IMR-90 (cell line): ENCODE measurements at regions not wholly inside any gene's neighbourhood (a gene's known extent, or its start where the extent isn't known, plus 50 kb on each side); places are given as distances from the start of the nearest gene placed in this dataset.

ENCODE experiments used
- ATAC-seq: fragments of 200-7000 bp; cut with Tn5 transposase; 2 replicates; pipeline ENCODE4 v1.9.1; 2020; ENCODE audit warnings: low read depth, mild to moderate bottlenecking, moderate library complexity
- BruUV-seq: library from RNA; stranded (reverse); fragments of 400-500 nt; replicated peaks from 2 replicates; lab custom pipeline; 2021; lab: Mats Ljungman, UMichigan
- CTCF ChIA-PET: fragments of 300-600 bp; formaldehyde crosslinking; extraction: SDS; loops from one replicate; lab custom pipeline; 2021; ENCODE audit warnings: antibody characterized with exemption; lab: Yijun Ruan, JAX
- POLR2A ChIA-PET: fragments of 300-600 bp; sonication (Branson Sonifier 250); formaldehyde crosslinking; loops from one replicate; lab custom pipeline; 2022; ENCODE audit warnings: antibody characterized with exemption; ENCODE audit not compliant: unreplicated experiment; lab: Charles Lee
- DNase-seq: peaks from one replicate; pipeline ENCODE4 v3.0.0; 2013
- H2AFZ ChIP-seq: replicated peaks from 2 replicates; pipeline ENCODE3; 2013; ENCODE audit warnings: low read length, mild to moderate bottlenecking; ENCODE audit not compliant: poor library complexity
- H2AK5ac ChIP-seq: 2 replicates; pipeline ENCODE4 v1.6.1; 2013; ENCODE audit warnings: low read depth, low read length, inconsistent platforms
- H2AK9ac ChIP-seq: replicated peaks from 2 replicates; pipeline ENCODE3; 2013; ENCODE audit warnings: mild to moderate bottlenecking, low read depth, low read length, moderate library complexity; ENCODE audit not compliant: poor library complexity
- H2BK120ac ChIP-seq: 2 replicates; pipeline ENCODE4 v1.6.1; 2013; ENCODE audit warnings: low read depth, low read length, inconsistent platforms
- H2BK15ac ChIP-seq: 3 replicates; pipeline ENCODE4 v1.6.1; 2013; ENCODE audit warnings: low read depth, low read length, inconsistent platforms
- H2BK20ac ChIP-seq: 2 replicates; pipeline ENCODE4 v1.6.1; 2013; ENCODE audit warnings: low read depth, mild to moderate bottlenecking, inconsistent platforms, low read length, moderate library complexity
- H2BK5ac ChIP-seq: 2 replicates; pipeline ENCODE4 v1.6.1; 2013; ENCODE audit warnings: mild to moderate bottlenecking, low read depth, low read length, inconsistent platforms; ENCODE audit not compliant: poor library complexity, severe bottlenecking
- H3K14ac ChIP-seq: replicated peaks from 2 replicates; pipeline ENCODE4 v1.6.1; 2013; ENCODE audit warnings: low read depth, low read length, inconsistent platforms
- H3K18ac ChIP-seq: 2 replicates; pipeline ENCODE4 v1.6.1; 2013; ENCODE audit warnings: low read depth, low read length, control low read depth
- H3K23ac ChIP-seq: 2 replicates; pipeline ENCODE4 v1.6.1; 2013; ENCODE audit warnings: low read depth, low read length, inconsistent platforms
- H3K27ac ChIP-seq: 2 replicates; pipeline ENCODE4 v1.5.1; 2013; ENCODE audit warnings: mild to moderate bottlenecking, control low read depth, low read length; ENCODE audit not compliant: insufficient read depth
- H3K27me3 ChIP-seq: 2 replicates; pipeline ENCODE4 v1.6.1; 2013; ENCODE audit warnings: low read length; ENCODE audit not compliant: control insufficient read depth, insufficient read depth
- H3K36me3 ChIP-seq: 2 replicates; pipeline ENCODE4 v1.6.1; 2013; ENCODE audit warnings: low read length, mixed read lengths; ENCODE audit not compliant: control insufficient read depth, insufficient read depth
- H3K4ac ChIP-seq: 2 replicates; pipeline ENCODE4 v1.6.1; 2013; ENCODE audit warnings: low read depth, low read length, inconsistent platforms
- H3K4me1 ChIP-seq: 2 replicates; pipeline ENCODE4 v1.6.1; 2013; ENCODE audit warnings: low read length, mixed read lengths; ENCODE audit not compliant: control insufficient read depth, insufficient read depth
- H3K4me2 ChIP-seq: 2 replicates; pipeline ENCODE4 v1.6.1; 2013; ENCODE audit warnings: low read depth, mild to moderate bottlenecking, control low read depth, low read length, moderate library complexity
- H3K4me3 ChIP-seq: 2 replicates; pipeline ENCODE4 v1.5.1; 2013; ENCODE audit warnings: low read depth, mild to moderate bottlenecking, control low read depth, low read length, moderate library complexity; ENCODE audit not compliant: insufficient read depth
- H3K56ac ChIP-seq: 2 replicates; pipeline ENCODE4 v1.6.1; 2013; ENCODE audit warnings: low read length, inconsistent platforms; ENCODE audit not compliant: insufficient read depth; ENCODE audit errors: extremely low read depth
- H3K79me1 ChIP-seq, 2 experiments: 2 replicates each; pipeline ENCODE4 v1.6.1; 2013; ENCODE audit warnings: low read length in 2 of 2, inconsistent platforms in 1 of 2, low read depth in 1 of 2
- H3K9ac ChIP-seq: 2 replicates; pipeline ENCODE4 v1.6.1; 2013; ENCODE audit warnings: low read depth, low read length, control low read depth
- H3K9me1 ChIP-seq: 2 replicates; pipeline ENCODE4 v1.6.1; 2013; ENCODE audit warnings: low read length, inconsistent platforms; ENCODE audit not compliant: insufficient read depth
- H3K9me3 ChIP-seq: 2 replicates; pipeline ENCODE4 v1.6.1; 2013; ENCODE audit warnings: low read length; ENCODE audit not compliant: control insufficient read depth, insufficient read depth
- H4K20me1 ChIP-seq: 2 replicates; pipeline ENCODE4 v1.6.1; 2013; ENCODE audit warnings: low read length, inconsistent platforms; ENCODE audit not compliant: insufficient read depth
- H4K5ac ChIP-seq: 2 replicates; pipeline ENCODE4 v1.6.1; 2013; ENCODE audit warnings: mild to moderate bottlenecking, low read depth, low read length, control low read depth
- H4K8ac ChIP-seq, 2 experiments: 2 replicates each; pipeline ENCODE4 v1.6.1; 2013; ENCODE audit warnings: low read depth in 2 of 2, low read length in 2 of 2, control low read depth in 1 of 2, inconsistent platforms in 1 of 2
- H4K91ac ChIP-seq: 2 replicates; pipeline ENCODE4 v1.6.1; 2013; ENCODE audit warnings: low read depth, low read length, inconsistent platforms; ENCODE audit not compliant: insufficient read depth
- BHLHE40 ChIP-seq: fragments of 150-350 bp; IDR thresholded peaks from 2 replicates; pipeline ENCODE4 v1.6.1; 2016; ENCODE audit warnings: mild to moderate bottlenecking, low read depth, low read length
- CEBPB ChIP-seq: IDR thresholded peaks from 2 replicates; pipeline ENCODE4 v1.6.1; 2012; ENCODE audit warnings: low read depth, low read length, improper control_type of control experiment
- CHD1 ChIP-seq: IDR thresholded peaks from 2 replicates; pipeline ENCODE4 v1.6.1; 2012; ENCODE audit warnings: low read depth, low read length, improper control_type of control experiment
- ELK1 ChIP-seq: fragments of 150-350 bp; IDR thresholded peaks from 2 replicates; pipeline ENCODE4 v1.6.1; 2016; ENCODE audit warnings: low read depth, mild to moderate bottlenecking, low read length, moderate library complexity, borderline replicate concordance
- FOS ChIP-seq: fragments of 150-350 bp; IDR thresholded peaks from 2 replicates; pipeline ENCODE4 v1.6.1; 2016; ENCODE audit warnings: low read depth, low read length
- MAFK ChIP-seq: IDR thresholded peaks from 2 replicates; pipeline ENCODE4 v1.6.1; 2012; ENCODE audit warnings: low read depth, low read length, improper control_type of control experiment
- MXI1 ChIP-seq: IDR thresholded peaks from 2 replicates; pipeline ENCODE4 v1.6.1; 2012; ENCODE audit warnings: low read depth, mild to moderate bottlenecking, low read length, moderate library complexity, borderline replicate concordance
- NFE2L2 ChIP-seq: fragments of 150-350 bp; IDR thresholded peaks from 2 replicates; pipeline ENCODE4 v1.6.1; 2016; ENCODE audit warnings: low read depth, mild to moderate bottlenecking, low read length
- POLR2A ChIP-seq: IDR thresholded peaks from 2 replicates; pipeline ENCODE4 v1.6.1; 2012; ENCODE audit warnings: mild to moderate bottlenecking, low read depth, low read length
- RAD21 ChIP-seq: IDR thresholded peaks from 2 replicates; pipeline ENCODE4 v1.6.1; 2012; ENCODE audit warnings: low read length, improper control_type of control experiment
- RCOR1 ChIP-seq: IDR thresholded peaks from 2 replicates; pipeline ENCODE4 v1.6.1; 2012; ENCODE audit warnings: mild to moderate bottlenecking, low read length, improper control_type of control experiment; ENCODE audit not compliant: insufficient replicate concordance
- RFX5 ChIP-seq: IDR thresholded peaks from 2 replicates; pipeline ENCODE4 v1.8.0; 2012; ENCODE audit warnings: low read depth, mild to moderate bottlenecking, low read length, moderate library complexity
- SMC3 ChIP-seq: fragments of 150-350 bp; IDR thresholded peaks from 2 replicates; pipeline ENCODE4 v1.6.1; 2016; ENCODE audit warnings: low read depth, mild to moderate bottlenecking, antibody characterized with exemption, low read length, moderate library complexity
- WGBS, 2 experiments: methylation state at CpG; one replicate each; pipeline versions ENCODE4 v1.1.5 to v1.1.7; 2013; ENCODE audit warnings: missing lambda C conversion rate in 2 of 2; ENCODE audit not compliant: insufficient read length in 1 of 2; ENCODE audit errors: extremely low coverage in 2 of 2; 5-methylcytosine and 5-hydroxymethylcytosine counted together
- dilution Hi-C: fragments of 300-500 bp; cut with HindIII; formaldehyde crosslinking; loops from one replicate; pipeline ENCODE4 v1.14.3; 2018; ENCODE audit warnings: low sequenced_read_pairs; ENCODE audit not compliant: unreplicated experiment
- in situ Hi-C: fragments of 300-500 bp; cut with MboI; formaldehyde crosslinking; loops from 3 replicates; pipeline ENCODE4 v1.14.3; 2019; ENCODE audit warnings: low sequenced_read_pairs, inconsistent platforms, mixed read lengths
- intact Hi-C: fragments of 100-400 bp; cut with micrococcal nuclease; formaldehyde crosslinking; loops from 2 replicates; pipeline ENCODE4 v1.10.0; 2022

- Histone ChIP-seq H3K18ac (no peak overlapping the region), H4K8ac (no peak overlapping the region), H3K23ac (no peak overlapping the region), H4K20me1 (no peaks in the 10 kb centered on the region), H3K4me1 (no peaks in the 10 kb centered on the region), H3K4ac (no peak overlapping the region), H2AK5ac (no peak overlapping the region), H3K9me3 (peaks cover 44% of the 10 kb centered on the region), H4K91ac (no peak overlapping the region), H3K9me1 (no peaks in the 10 kb centered on the region), H2BK120ac (no peak overlapping the region), H3K27ac (no peak overlapping the region), H3K4me2 (no peak overlapping the region), H3K4me3 (no peak overlapping the region), H3K36me3 (no peaks in the 10 kb centered on the region), H2BK15ac (no peak overlapping the region), H3K14ac (no peak overlapping the region), H2BK20ac (no peak overlapping the region), H3K27me3 (no peaks in the 10 kb centered on the region), H3K79me1 (no peaks in the 10 kb centered on the region), H3K56ac (no peak overlapping the region), H2AFZ (no peak overlapping the region), H2BK5ac (no peak overlapping the region), H4K5ac (no peak overlapping the region), H3K9ac (no peak overlapping the region), H2AK9ac (no peak overlapping the region)
- POLR2A ChIA-PET: no interaction called here
- DNase-seq (no peak), ATAC-seq (no peak)
- dilution Hi-C loops: no loop called here
- intact Hi-C loops: no loop called here
- BruUV-seq: no TSS peak
- CTCF ChIA-PET: no interaction called here
- WGBS, 2 experiments: 53% methylated on average over 6 of the region's 11 CpGs; no CpG with 5 or more reads in 1 of the 2 experiments
- no peak for TF ChIP-seq RFX5
- no peak for TF ChIP-seq BHLHE40
- TF ChIP-seq CEBPB: no peak
- TF ChIP-seq CHD1: no peak
- no peak for TF ChIP-seq ELK1
- TF ChIP-seq RAD21: no peak
- TF ChIP-seq SMC3: no peak
- TF ChIP-seq NFE2L2: no peak
- TF ChIP-seq FOS: no peak
- TF ChIP-seq RCOR1: no peak
- no peak for TF ChIP-seq MAFK
- no peak for TF ChIP-seq POLR2A
- TF ChIP-seq MXI1: no peak
- in situ Hi-C loops: no loop called here
Measured at GRCh38 chr5:2919310-2920018, 168.0 kb upstream of the IRX2 start.
